ENCODE measurements at regions not wholly inside any gene's neighbourhood (a gene's known extent, or its start where the extent isn't known, plus 50 kb on each side); places are given as distances from the start of the nearest gene placed in this dataset.

GRCh38 chr3:104887069-104887468 is 479.6 kb upstream of the ALCAM start:
- Histone ChIP-seq H3K27me3 (replicated peaks; ENCODE audit: insufficient read depth, low read length) (no peaks in the 10 kb centered on the region), H3K79me2 (ENCODE audit: low read length) (no peaks in the 10 kb centered on the region), H3K36me3 (replicated peaks; ENCODE audit: insufficient read depth, low read length) (no peaks in the 10 kb centered on the region), H3K4me1 (ENCODE audit: low read length) (no peaks in the 10 kb centered on the region), H4K20me1 (ENCODE audit: insufficient read depth, low read length) (no peaks in the 10 kb centered on the region), H3K4me3 (ENCODE audit: low read length) (no peak overlapping the region), H3K4me2 (ENCODE audit: low read depth, low read length) (no peak overlapping the region), H2AFZ (ENCODE audit: low read length) (no peak overlapping the region), H3K9ac (ENCODE audit: low read length) (no peak overlapping the region), H3K27ac (ENCODE audit: low read length) (no peak overlapping the region), H3F3A (ENCODE audit: insufficient read depth, low read length) (no peaks in the 10 kb centered on the region), H3K9me3 (replicated peaks; ENCODE audit: insufficient read depth, low read length) (no peaks in the 10 kb centered on the region), H3K9me2 (replicated peaks; ENCODE audit: insufficient read depth, low read length) (no peaks in the 10 kb centered on the region)
- TF ChIP-seq EZH2phosphoT487 (IDR thresholded peaks at IDR 0.05; ENCODE audit: low read length) (no peak), EZH2 (optimal IDR thresholded peaks at IDR 0.05; ENCODE audit: low read depth, low read length) (no peak)
- TF ChIP-seq, protein P1, sequence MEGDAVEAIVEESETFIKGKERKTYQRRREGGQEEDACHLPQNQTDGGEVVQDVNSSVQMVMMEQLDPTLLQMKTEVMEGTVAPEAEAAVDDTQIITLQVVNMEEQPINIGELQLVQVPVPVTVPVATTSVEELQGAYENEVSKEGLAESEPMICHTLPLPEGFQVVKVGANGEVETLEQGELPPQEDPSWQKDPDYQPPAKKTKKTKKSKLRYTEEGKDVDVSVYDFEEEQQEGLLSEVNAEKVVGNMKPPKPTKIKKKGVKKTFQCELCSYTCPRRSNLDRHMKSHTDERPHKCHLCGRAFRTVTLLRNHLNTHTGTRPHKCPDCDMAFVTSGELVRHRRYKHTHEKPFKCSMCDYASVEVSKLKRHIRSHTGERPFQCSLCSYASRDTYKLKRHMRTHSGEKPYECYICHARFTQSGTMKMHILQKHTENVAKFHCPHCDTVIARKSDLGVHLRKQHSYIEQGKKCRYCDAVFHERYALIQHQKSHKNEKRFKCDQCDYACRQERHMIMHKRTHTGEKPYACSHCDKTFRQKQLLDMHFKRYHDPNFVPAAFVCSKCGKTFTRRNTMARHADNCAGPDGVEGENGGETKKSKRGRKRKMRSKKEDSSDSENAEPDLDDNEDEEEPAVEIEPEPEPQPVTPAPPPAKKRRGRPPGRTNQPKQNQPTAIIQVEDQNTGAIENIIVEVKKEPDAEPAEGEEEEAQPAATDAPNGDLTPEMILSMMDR (IDR thresholded peaks at IDR 0.05; ENCODE audit: low read length), result no peak
- no peak for DNase-seq

DNA sequence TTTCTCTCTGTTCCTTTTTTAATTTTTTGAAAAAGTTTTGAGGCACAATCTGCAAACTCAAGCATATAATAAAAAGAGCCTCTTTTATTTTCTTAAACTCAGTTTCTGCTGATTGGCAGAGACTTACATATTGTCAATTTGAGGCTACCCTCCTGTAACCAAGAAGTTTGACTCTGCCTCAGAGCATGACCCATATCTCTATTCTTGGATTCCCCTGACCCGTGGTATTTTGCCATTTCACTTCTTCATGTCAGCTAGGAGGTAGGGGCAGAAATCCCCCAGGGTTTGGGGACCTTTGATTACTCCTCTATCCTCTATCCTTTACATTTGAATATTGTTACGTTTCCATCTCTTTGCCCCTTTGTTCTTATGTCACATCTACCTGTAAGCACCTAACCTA is 479.1 kb upstream of the ALCAM start:
- Histone ChIP-seq H3K4me2 (ENCODE audit: low read depth, low read length) (no peak overlapping the region), H2AFZ (ENCODE audit: low read length) (no peak overlapping the region), H3K9ac (ENCODE audit: low read length) (no peak overlapping the region), H3K4me3 (ENCODE audit: low read length) (no peak overlapping the region), H4K20me1 (ENCODE audit: insufficient read depth, low read length) (no peaks in the 10 kb centered on the region), H3K27me3 (replicated peaks; ENCODE audit: insufficient read depth, low read length) (no peaks in the 10 kb centered on the region), H3K4me1 (ENCODE audit: low read length) (no peaks in the 10 kb centered on the region), H3K27ac (ENCODE audit: low read length) (no peak overlapping the region), H3F3A (ENCODE audit: insufficient read depth, low read length) (no peaks in the 10 kb centered on the region), H3K79me2 (ENCODE audit: low read length) (no peaks in the 10 kb centered on the region), H3K36me3 (replicated peaks; ENCODE audit: insufficient read depth, low read length) (no peaks in the 10 kb centered on the region), H3K9me3 (replicated peaks; ENCODE audit: insufficient read depth, low read length) (no peaks in the 10 kb centered on the region), H3K9me2 (replicated peaks; ENCODE audit: insufficient read depth, low read length) (no peaks in the 10 kb centered on the region)
- no peak for DNase-seq
- TF ChIP-seq EZH2 (optimal IDR thresholded peaks at IDR 0.05; ENCODE audit: low read depth, low read length) (no peak), EZH2phosphoT487 (IDR thresholded peaks at IDR 0.05; ENCODE audit: low read length) (no peak)
- TF ChIP-seq, protein P1 (IDR thresholded peaks at IDR 0.05; ENCODE audit: low read length), result no peak

DNA sequence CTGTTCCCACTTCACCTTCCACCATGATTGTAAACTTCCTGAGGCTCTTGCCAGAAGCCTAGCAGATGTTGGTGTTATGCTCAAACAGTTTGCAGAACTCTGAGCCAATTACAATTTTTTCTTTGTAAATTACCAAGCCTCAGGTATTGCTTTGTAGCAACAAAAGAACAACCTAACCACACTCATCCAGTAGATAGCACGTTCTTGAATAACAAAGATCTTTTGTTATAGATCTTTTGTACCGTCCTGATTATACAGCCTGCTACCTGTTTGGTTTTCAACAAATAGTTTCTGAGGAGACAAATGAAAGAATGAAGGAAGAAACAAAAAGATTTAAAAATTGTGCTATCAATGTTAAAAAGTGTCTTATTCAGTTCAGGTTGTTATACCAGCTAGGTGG is 474.7 kb upstream of the ALCAM start:
- Histone ChIP-seq H3K9me2 (replicated peaks; ENCODE audit: insufficient read depth, low read length) (no peaks in the 10 kb centered on the region), H3K4me3 (ENCODE audit: low read length) (no peak overlapping the region), H4K20me1 (ENCODE audit: insufficient read depth, low read length) (no peaks in the 10 kb centered on the region), H3K36me3 (replicated peaks; ENCODE audit: insufficient read depth, low read length) (no peaks in the 10 kb centered on the region), H3K4me1 (ENCODE audit: low read length) (no peaks in the 10 kb centered on the region), H3K9ac (ENCODE audit: low read length) (no peak overlapping the region), H3K27ac (ENCODE audit: low read length) (no peak overlapping the region), H3K4me2 (ENCODE audit: low read depth, low read length) (no peak overlapping the region), H3K79me2 (ENCODE audit: low read length) (no peaks in the 10 kb centered on the region), H3F3A (ENCODE audit: insufficient read depth, low read length) (no peaks in the 10 kb centered on the region), H3K27me3 (replicated peaks; ENCODE audit: insufficient read depth, low read length) (no peaks in the 10 kb centered on the region), H3K9me3 (replicated peaks; ENCODE audit: insufficient read depth, low read length) (no peaks in the 10 kb centered on the region), H2AFZ (ENCODE audit: low read length) (no peak overlapping the region)
- DNase-seq, result no peak
- TF ChIP-seq, protein P1 (IDR thresholded peaks at IDR 0.05; ENCODE audit: low read length), result no peak
- TF ChIP-seq EZH2 (optimal IDR thresholded peaks at IDR 0.05; ENCODE audit: low read depth, low read length) (no peak), EZH2phosphoT487 (IDR thresholded peaks at IDR 0.05; ENCODE audit: low read length) (no peak)

Data from MM.1S (cell line).